B cell (primary cell): ENCODE measurements at regions not wholly inside any gene's neighbourhood (a gene's known extent, or its start where the extent isn't known, plus 50 kb on each side); places are given as distances from the start of the nearest gene placed in this dataset.

Experiments
- ATAC-seq: fragments of 200-7000 bp; cut with Tn5 transposase; one replicate; pipeline ENCODE4 v1.10.0; 2021; ENCODE audit warnings: low read depth, mild to moderate bottlenecking, moderate number of reproducible peaks, moderate library complexity
- CTCF ChIA-PET: fragments of 350-600 bp; sonication (Branson Sonifier 250); formaldehyde crosslinking; loops from one replicate; lab custom pipeline; 2021; ENCODE audit warnings: antibody characterized with exemption, inconsistent platforms; lab: Charles Lee
- POLR2A ChIA-PET: fragments of 350-600 bp; sonication (Branson Sonifier 250); formaldehyde crosslinking; loops from one replicate; lab custom pipeline; 2021; ENCODE audit warnings: antibody characterized with exemption; lab: Charles Lee
- DNase-seq: peaks from one replicate; pipeline ENCODE4 v3.0.0; 2013
- H2AFZ ChIP-seq: 2 replicates; pipeline ENCODE4 v1.6.1; 2012; ENCODE audit warnings: mild to moderate bottlenecking, low read depth, low read length; ENCODE audit not compliant: insufficient read depth, poor library complexity, severe bottlenecking
- H3K27ac ChIP-seq, 2 donors: 1 replicate in 1 of 2; 2 replicates in 1 of 2; pipeline ENCODE4 v1.5.1; 2012 to 2013; ENCODE audit warnings: low read length in 2 of 2, mild to moderate bottlenecking in 2 of 2, moderate library complexity in 1 of 2
- H3K27me3 ChIP-seq, 4 experiments: fragments of 200-600 bp in 1 of 4; sonication (generic) in 1 of 4; replicated peaks in 1 of 4; 1 replicate in 2 of 4; 2 replicates in 2 of 4; pipeline versions ENCODE4 v1.6.1 to v1.7.0; 2013 to 2016; ENCODE audit warnings: low read length in 3 of 4, mild to moderate bottlenecking in 2 of 4, mixed read lengths in 1 of 4, moderate library complexity in 1 of 4; ENCODE audit not compliant: insufficient read depth in 4 of 4, control insufficient read depth in 3 of 4; ENCODE audit errors: control extremely low read depth in 1 of 4
- H3K36me3 ChIP-seq, 2 experiments: replicated peaks in 1 of 2; 1 replicate in 1 of 2; 2 replicates in 1 of 2; pipeline versions ENCODE4 v1.6.1 to v1.7.1; 2013; ENCODE audit warnings: low read length in 1 of 2; ENCODE audit not compliant: insufficient read depth in 2 of 2, control insufficient read depth in 1 of 2; ENCODE audit errors: control extremely low read depth in 1 of 2, extremely low read depth in 1 of 2
- H3K4me1 ChIP-seq, 2 donors: fragments of 200-600 bp in 1 of 2; sonication (generic) in 1 of 2; 1 replicate in 1 of 2; 2 replicates in 1 of 2; pipeline versions ENCODE4 v1.5.1 to v1.6.1; 2013 to 2017; ENCODE audit warnings: low read length in 2 of 2; ENCODE audit not compliant: control insufficient read depth in 2 of 2, insufficient read depth in 2 of 2
- H3K4me2 ChIP-seq: replicated peaks from 2 replicates; pipeline ENCODE3; 2012; ENCODE audit warnings: mild to moderate bottlenecking, low read depth, low read length; ENCODE audit not compliant: poor library complexity, severe bottlenecking
- H3K4me3 ChIP-seq, 5 experiments: fragments of 200-600 bp in 1 of 5; sonication (generic) in 1 of 5; 1 replicate in 3 of 5; 2 replicates in 2 of 5; pipeline versions ENCODE4 v1.5.1 to v1.7.0; 2011 to 2016; ENCODE audit warnings: low read length in 4 of 5, mild to moderate bottlenecking in 4 of 5, low read depth in 2 of 5, control low read depth in 1 of 5, moderate library complexity in 1 of 5; ENCODE audit not compliant: insufficient read depth in 1 of 5; ENCODE audit errors: control extremely low read depth in 1 of 5, extremely low read depth in 1 of 5
- H3K79me2 ChIP-seq: fragments of 200-600 bp; sonication (generic); one replicate; pipeline ENCODE4 v1.6.0; 2016; ENCODE audit warnings: low read length; ENCODE audit not compliant: control insufficient read depth, insufficient read depth
- H3K9ac ChIP-seq: fragments of 200-600 bp; sonication (generic); 2 replicates; pipeline ENCODE4 v1.6.1; 2017; ENCODE audit warnings: mild to moderate bottlenecking, low read length, moderate library complexity
- H3K9me3 ChIP-seq, 3 donors: one replicate each; pipeline versions ENCODE4 v1.6.1 to v1.7.1; 2013; ENCODE audit warnings: low read length in 2 of 3; ENCODE audit not compliant: control insufficient read depth in 2 of 3, insufficient read depth in 1 of 3; ENCODE audit errors: control extremely low read depth in 1 of 3
- H4K20me1 ChIP-seq: 2 replicates; pipeline ENCODE4 v1.6.0; 2012; ENCODE audit warnings: mild to moderate bottlenecking, low read length; ENCODE audit not compliant: insufficient read depth, control insufficient read depth, poor library complexity, severe bottlenecking
- H3K27ac Mint-ChIP-seq: one replicate; pipeline ENCODE4 v1.8.0; 2021; ENCODE audit warnings: mixed read lengths
- H3K27me3 Mint-ChIP-seq: one replicate; pipeline ENCODE4 v1.8.0; 2021; ENCODE audit warnings: mixed read lengths
- H3K4me1 Mint-ChIP-seq: one replicate; pipeline ENCODE4 v1.8.0; 2021; ENCODE audit warnings: mixed read lengths
- H3K4me3 Mint-ChIP-seq: one replicate; pipeline ENCODE4 v1.8.0; 2021; ENCODE audit warnings: mixed read lengths
- H3K9me3 Mint-ChIP-seq: one replicate; pipeline ENCODE4 v1.8.0; 2022; ENCODE audit warnings: mixed read lengths; ENCODE audit not compliant: insufficient read depth
- CTCF ChIP-seq: fragments of 200-600 bp; IDR thresholded peaks from one replicate; pipeline ENCODE4 v1.8.0; 2022; ENCODE audit warnings: antibody characterized with exemption, mild to moderate bottlenecking
- EZH2 ChIP-seq: IDR thresholded peaks from 2 replicates; pipeline ENCODE4 v1.6.1; 2012; ENCODE audit warnings: borderline replicate concordance, low read depth, mild to moderate bottlenecking, moderate library complexity, low read length; ENCODE audit not compliant: insufficient read depth, poor library complexity, severe bottlenecking
- WGBS: methylation state at CpG from one replicate; pipeline ENCODE4 v1.1.5; 2013; ENCODE audit warnings: missing lambda C conversion rate; ENCODE audit not compliant: insufficient coverage; 5-methylcytosine and 5-hydroxymethylcytosine counted together
- intact Hi-C: fragments of 100-400 bp; cut with micrococcal nuclease; formaldehyde crosslinking; loops from one replicate; pipeline ENCODE4 v1.10.0; 2022

DNA sequence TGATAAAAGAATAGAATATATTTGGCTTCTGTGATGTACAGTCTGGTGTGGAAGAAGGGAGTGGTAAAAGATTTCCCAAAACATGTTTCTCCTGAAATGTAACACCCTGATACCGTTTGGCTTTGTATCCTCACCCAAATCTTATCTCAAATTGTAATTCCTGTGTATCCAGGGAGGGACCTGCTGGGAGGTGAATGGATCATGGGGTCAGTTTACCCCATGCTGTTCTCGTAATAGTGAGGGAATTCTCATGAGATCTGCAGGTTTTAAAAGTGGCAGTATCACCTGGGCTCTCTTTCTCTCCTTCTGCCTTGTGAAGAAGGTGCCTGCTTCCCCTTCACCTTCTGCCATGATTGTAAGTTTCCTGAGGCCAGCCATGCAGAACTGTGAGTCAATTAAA lies 1070.8 kb downstream of the IGSF11 start:
- H3K9ac ChIP-seq, result no peak overlapping the region
- H3K4me2 ChIP-seq, result no peak overlapping the region
- H3K79me2 ChIP-seq, result no peaks in the 10 kb centered on the region
- no peaks in the 10 kb centered on the region for H3K27me3 ChIP-seq
- no peak overlapping the region for H3K27ac ChIP-seq
- no peaks in the 10 kb centered on the region for H3K4me1 Mint-ChIP-seq
- ChIA-PET CTCF (no interaction called here), POLR2A (no interaction called here)
- no peaks in the 10 kb centered on the region for H3K36me3 ChIP-seq
- TF ChIP-seq EZH2, result no peak
- no peak for TF ChIP-seq CTCF
- intact Hi-C loops, result no loop called here
- no peaks in the 10 kb centered on the region for H3K27me3 Mint-ChIP-seq
- H3K4me3 Mint-ChIP-seq, result no peak overlapping the region
- H3K4me3 ChIP-seq, result no peak overlapping the region
- H3K9me3 Mint-ChIP-seq, result no peaks in the 10 kb centered on the region
- no peak overlapping the region for H3K27ac Mint-ChIP-seq
- ATAC-seq (no peak), DNase-seq (no peak)
- no peaks in the 10 kb centered on the region for H3K9me3 ChIP-seq
- no peaks in the 10 kb centered on the region for H4K20me1 ChIP-seq
- H3K4me1 ChIP-seq, result no peaks in the 10 kb centered on the region
- no peak overlapping the region for H2AFZ ChIP-seq
- WGBS, result 100% methylated on average over 1 of the region's 2 CpGs

DNA sequence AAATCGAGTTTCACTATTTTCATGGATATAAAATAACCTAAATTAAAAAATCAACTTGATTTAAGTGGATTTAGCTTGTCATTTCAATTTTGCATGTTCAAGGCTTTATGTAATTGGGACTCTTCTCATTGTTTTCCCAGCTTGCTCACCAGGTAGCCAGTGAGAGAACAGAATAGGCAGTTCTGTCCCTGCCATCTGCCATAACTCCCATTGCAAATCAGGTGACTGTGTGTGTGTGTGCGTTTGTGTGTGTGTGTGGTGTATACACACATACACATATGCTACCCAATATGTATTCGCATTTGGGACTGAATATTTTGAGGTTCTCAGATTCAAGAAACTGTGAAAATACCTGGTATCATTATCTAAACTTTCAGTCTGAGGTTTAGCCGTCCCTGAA lies 1069.8 kb downstream of the IGSF11 start:
- CTCF ChIA-PET, result no interaction called here
- H3K4me3 Mint-ChIP-seq, result no peak overlapping the region

More for the DNA sequence above, 1069.8 kb downstream of the IGSF11 start:
- Mint-ChIP-seq H3K27ac (no peak overlapping the region), H3K4me1 (no peaks in the 10 kb centered on the region), H3K9me3 (no peaks in the 10 kb centered on the region), H3K27me3 (no peaks in the 10 kb centered on the region)
- Histone ChIP-seq H3K9ac (no peak overlapping the region), H3K27me3 (no peaks in the 10 kb centered on the region), H3K27ac (no peak overlapping the region), H3K36me3 (no peaks in the 10 kb centered on the region), H4K20me1 (no peaks in the 10 kb centered on the region), H3K4me2 (no peak overlapping the region), H3K9me3 (no peaks in the 10 kb centered on the region), H3K4me3 (no peak overlapping the region), H2AFZ (no peak overlapping the region), H3K79me2 (no peaks in the 10 kb centered on the region), H3K4me1 (no peaks in the 10 kb centered on the region)
- no CpG with 5 or more reads among the region's 4 CpGs for WGBS
- DNase-seq (no peak), ATAC-seq (no peak)
- TF ChIP-seq CTCF, result no peak
- no peak for TF ChIP-seq EZH2
- POLR2A ChIA-PET, result no interaction called here
- intact Hi-C loops, result no loop called here
